Caco-2 (cell line): ENCODE measurements at regions not wholly inside any gene's neighbourhood (a gene's known extent, or its start where the extent isn't known, plus 50 kb on each side); places are given as distances from the start of the nearest gene placed in this dataset.
A peak's percentile ranks its signal among the peaks of the same experiment; 100 is the strongest.

Experiments used
- BruUV-seq: library from RNA; stranded (reverse); fragments of 400-500 nt; replicated peaks from 2 replicates; lab custom pipeline; 2021; lab: Mats Ljungman, UMichigan
- CTCF ChIA-PET: fragments of 300-600 bp; sonication (Branson Sonifier 250); formaldehyde crosslinking; loops from one replicate; lab custom pipeline; 2022; ENCODE audit warnings: antibody characterized with exemption; lab: Charles Lee
- POLR2A ChIA-PET: fragments of 300-600 bp; sonication (Branson Sonifier 250); formaldehyde crosslinking; loops from one replicate; lab custom pipeline; 2022; ENCODE audit warnings: antibody characterized with exemption; lab: Charles Lee
- DNase-seq, 2 experiments: peaks; one replicate each; pipeline versions ENCODE4 v3.0.0 to v3.0.0-alpha.2; 2020 to 2022
- H3K27me3 ChIP-seq: replicated peaks from 2 replicates; pipeline ENCODE4 v1.6.0; 2011; ENCODE audit warnings: low read length; ENCODE audit not compliant: control insufficient read depth, insufficient read depth
- H3K36me3 ChIP-seq: 2 replicates; pipeline ENCODE4 v1.5.1; 2011; ENCODE audit warnings: low read length; ENCODE audit not compliant: control insufficient read depth, insufficient read depth
- H3K4me1 ChIP-seq: fragments of 250-450 bp; sonication (Bioruptor Pico); 2 replicates; pipeline ENCODE4 v1.5.1; 2020; ENCODE audit warnings: mild to moderate bottlenecking
- H3K4me3 ChIP-seq: 2 replicates; pipeline ENCODE4 v1.5.1; 2011; ENCODE audit warnings: low read depth, mild to moderate bottlenecking, control low read depth, low read length
- H3K9me3 ChIP-seq: fragments of 250-450 bp; sonication (Bioruptor Pico); 2 replicates; pipeline ENCODE4 v1.5.1; 2020; ENCODE audit warnings: mild to moderate bottlenecking, moderate library complexity
- H3K27ac Mint-ChIP-seq: one replicate; pipeline ENCODE4 v1.8.0; 2022; ENCODE audit warnings: mixed read lengths; ENCODE audit not compliant: unreplicated experiment
- H3K27me3 Mint-ChIP-seq: one replicate; pipeline ENCODE4 v1.8.0; 2022; ENCODE audit warnings: mixed read lengths; ENCODE audit not compliant: insufficient read depth, unreplicated experiment
- H3K36me3 Mint-ChIP-seq: one replicate; pipeline ENCODE4 v1.8.0; 2022; ENCODE audit warnings: mild to moderate bottlenecking, mixed read lengths; ENCODE audit not compliant: insufficient read depth, unreplicated experiment
- H3K4me1 Mint-ChIP-seq: one replicate; pipeline ENCODE4 v1.8.0; 2022; ENCODE audit warnings: low read depth, mixed read lengths; ENCODE audit not compliant: unreplicated experiment
- H3K4me3 Mint-ChIP-seq: one replicate; pipeline ENCODE4 v1.8.0; 2022; ENCODE audit warnings: mild to moderate bottlenecking, moderate library complexity, mixed read lengths; ENCODE audit not compliant: unreplicated experiment
- H3K9me3 Mint-ChIP-seq: one replicate; pipeline ENCODE4 v1.8.0; 2022; ENCODE audit warnings: mixed read lengths; ENCODE audit not compliant: unreplicated experiment
- CTCF ChIP-seq, 2 experiments: fragments of 200-600 bp in 1 of 2; IDR thresholded peaks; 1 replicate in 1 of 2; 2 replicates in 1 of 2; pipeline versions ENCODE4 v1.5.1 to v1.8.0; 2011 to 2022; ENCODE audit warnings: antibody characterized with exemption in 1 of 2, control low read depth in 1 of 2, inconsistent platforms in 1 of 2, low read depth in 1 of 2, low read length in 1 of 2, mild to moderate bottlenecking in 1 of 2, moderate library complexity in 1 of 2; ENCODE audit not compliant: insufficient read depth in 1 of 2, severe bottlenecking in 1 of 2, unreplicated experiment in 1 of 2
- intact Hi-C: fragments of 100-400 bp; cut with micrococcal nuclease; formaldehyde crosslinking; loops from one replicate; pipeline ENCODE4 v1.10.0; 2022; ENCODE audit not compliant: unreplicated experiment

GRCh38 chr12:112645586-112645985 lies 146.0 kb upstream of the RPH3A start:
- intact Hi-C loops: no loop called here
- peaks cover 5% of the 10 kb centered on the region for H3K27me3 Mint-ChIP-seq
- CTCF ChIA-PET: no interaction called here
- no peaks in the 10 kb centered on the region for H3K9me3 ChIP-seq
- H3K27me3 ChIP-seq: no peaks in the 10 kb centered on the region
- no peak for TF ChIP-seq CTCF (IDR thresholded peaks at IDR 0.05; ENCODE audit: insufficient read depth in 1 of 2, low read depth in 1 of 2, low read length in 1 of 2, severe bottlenecking in 1 of 2, unreplicated experiment in 1 of 2)
- H3K4me1 ChIP-seq: no peaks in the 10 kb centered on the region
- POLR2A ChIA-PET: no interaction called here
- no peak overlapping the region for H3K4me3 ChIP-seq
- no peaks in the 10 kb centered on the region for H3K4me1 Mint-ChIP-seq
- no peak for DNase-seq
- no peaks in the 10 kb centered on the region for H3K36me3 ChIP-seq
- H3K9me3 Mint-ChIP-seq: no peaks in the 10 kb centered on the region
- BruUV-seq: no TSS peak
- H3K27ac Mint-ChIP-seq: no peak overlapping the region
- H3K36me3 Mint-ChIP-seq: no peaks in the 10 kb centered on the region
- no peak overlapping the region for H3K4me3 Mint-ChIP-seq

- peaks cover 4% of the 10 kb centered on the region for H3K27me3 Mint-ChIP-seq
- POLR2A ChIA-PET: no interaction called here
These were observed 135.4 kb upstream of the RPH3A start for GRCh38 chr12:112656141-112656540.

GRCh38 chr12:112664569-112664968 lies 127.0 kb upstream of the RPH3A start:
- Histone ChIP-seq H3K4me3 (no peak overlapping the region), H3K4me1 (no peaks in the 10 kb centered on the region), H3K9me3 (no peaks in the 10 kb centered on the region), H3K36me3 (no peaks in the 10 kb centered on the region), H3K27me3 (no peaks in the 10 kb centered on the region)
- BruUV-seq: no TSS peak
- Mint-ChIP-seq H3K36me3 (no peaks in the 10 kb centered on the region), H3K4me3 (no peak overlapping the region), H3K27me3 (no peaks in the 10 kb centered on the region), H3K9me3 (no peaks in the 10 kb centered on the region), H3K27ac (no peak overlapping the region), H3K4me1 (no peaks in the 10 kb centered on the region)
- peak in 1 of 2 experiments; percentile 46 for DNase-seq
- CTCF ChIA-PET: no interaction called here
- no peak for TF ChIP-seq CTCF (IDR thresholded peaks at IDR 0.05; ENCODE audit: insufficient read depth in 1 of 2, low read depth in 1 of 2, low read length in 1 of 2, severe bottlenecking in 1 of 2, unreplicated experiment in 1 of 2)
- intact Hi-C loops: no loop called here
- POLR2A ChIA-PET: no interaction called here

More at GRCh38 chr12:112656141-112656540, 135.4 kb upstream of the RPH3A start:
- no peak for TF ChIP-seq CTCF (IDR thresholded peaks at IDR 0.05; ENCODE audit: insufficient read depth in 1 of 2, low read depth in 1 of 2, low read length in 1 of 2, severe bottlenecking in 1 of 2, unreplicated experiment in 1 of 2)
- no TSS peak for BruUV-seq
- Histone ChIP-seq H3K9me3 (no peaks in the 10 kb centered on the region), H3K4me3 (no peak overlapping the region), H3K4me1 (no peaks in the 10 kb centered on the region), H3K27me3 (no peaks in the 10 kb centered on the region), H3K36me3 (no peaks in the 10 kb centered on the region)
- intact Hi-C loops: no loop called here
- Mint-ChIP-seq H3K9me3 (no peaks in the 10 kb centered on the region), H3K36me3 (no peaks in the 10 kb centered on the region), H3K27ac (no peak overlapping the region), H3K4me1 (no peaks in the 10 kb centered on the region), H3K4me3 (no peak overlapping the region)
- CTCF ChIA-PET: no interaction called here
- DNase-seq: no peak
